ENCODE measurements at regions not wholly inside any gene's neighbourhood (a gene's known extent, or its start where the extent isn't known, plus 50 kb on each side); places are given as distances from the start of the nearest gene placed in this dataset.
"Not testable (repeated sequence)": the region's sequence is repeated elsewhere in the genome, so short reads cannot be mapped to it uniquely, and the experiment has no call there.

GRCh38 chr3:96466441-96466840 is 348.0 kb upstream of the EPHA6 start:
- H3K36me3 ChIP-seq, result no peaks in the 10 kb centered on the region
- no peaks in the 10 kb centered on the region for H3K27me3 ChIP-seq
- TF ChIP-seq CTCF (IDR thresholded peaks at IDR 0.05) (no peak), POLR2A (IDR thresholded peaks at IDR 0.05) (no peak)
- no peaks in the 10 kb centered on the region for H3K9me3 ChIP-seq
- no peaks in the 10 kb centered on the region for H3K4me1 ChIP-seq
- intact Hi-C loops (cut with DNase I), result no loop called here
- H3K4me3 ChIP-seq (replicated peaks in 1 of 3), result no peak overlapping the region
- 77 to 87% methylated on average over 4 of the region's 4 CpGs for WGBS, 2 donors
- H3K27ac ChIP-seq, result no peak overlapping the region
- no peak for DNase-seq

- Histone ChIP-seq H3K27me3 (no peaks in the 10 kb centered on the region), H3K4me3 (replicated peaks in 1 of 3) (no peak overlapping the region), H3K4me1 (no peaks in the 10 kb centered on the region), H3K9me3 (no peaks in the 10 kb centered on the region), H3K36me3 (no peaks in the 10 kb centered on the region), H3K27ac (no peak overlapping the region)
- 90 to 91% methylated on average over 8 of the region's 8 CpGs for WGBS, 2 donors
- intact Hi-C loops (cut with DNase I), result no loop called here
- DNase-seq, result no peak
- TF ChIP-seq POLR2A (IDR thresholded peaks at IDR 0.05) (no peak), CTCF (IDR thresholded peaks at IDR 0.05) (no peak)
Measured at GRCh38 chr3:96467639-96468038, 346.8 kb upstream of the EPHA6 start.

GRCh38 chr3:96478496-96478895 is 335.9 kb upstream of the EPHA6 start:
- Histone ChIP-seq H3K27ac (no peak overlapping the region), H3K9me3 (no peaks in the 10 kb centered on the region), H3K4me3 (replicated peaks in 1 of 3) (no peak overlapping the region), H3K27me3 (no peaks in the 10 kb centered on the region), H3K4me1 (no peaks in the 10 kb centered on the region), H3K36me3 (no peaks in the 10 kb centered on the region)
- intact Hi-C loops (cut with DNase I), result no loop called here
- TF ChIP-seq CTCF (IDR thresholded peaks at IDR 0.05), result no peak
- no peak for TF ChIP-seq POLR2A (IDR thresholded peaks at IDR 0.05)
- no peak for DNase-seq

GRCh38 chr3:96480881-96481280 is 333.5 kb upstream of the EPHA6 start:
- TF ChIP-seq CTCF (IDR thresholded peaks at IDR 0.05) (no peak), POLR2A (IDR thresholded peaks at IDR 0.05) (no peak)
- DNase-seq, result no peak
- intact Hi-C loops (cut with DNase I), result no loop called here
- Histone ChIP-seq H3K27ac (no peak overlapping the region), H3K4me1 (no peaks in the 10 kb centered on the region), H3K36me3 (no peaks in the 10 kb centered on the region), H3K4me3 (replicated peaks in 1 of 3) (no peak overlapping the region), H3K27me3 (no peaks in the 10 kb centered on the region), H3K9me3 (no peaks in the 10 kb centered on the region)
- 95 to 97% methylated on average over 18 of the region's 18 CpGs for WGBS, 2 donors

GRCh38 chr3:96483191-96483590 is 331.2 kb upstream of the EPHA6 start:
- intact Hi-C loops (cut with DNase I); H3K4me1 ChIP-seq; H3K27me3 ChIP-seq; DNase-seq; H3K36me3 ChIP-seq; H3K27ac ChIP-seq; H3K4me3 ChIP-seq (replicated peaks in 1 of 3); H3K9me3 ChIP-seq: not testable (repeated sequence)
- 86 to 91% methylated on average over 1 of the region's 1 CpG for WGBS, 2 donors

GRCh38 chr3:96483781-96484180 is 330.6 kb upstream of the EPHA6 start:
- intact Hi-C loops (cut with DNase I), result no loop called here
- Histone ChIP-seq H3K27ac (no peak overlapping the region), H3K36me3 (no peaks in the 10 kb centered on the region), H3K4me3 (replicated peaks in 1 of 3) (no peak overlapping the region), H3K27me3 (no peaks in the 10 kb centered on the region), H3K4me1 (no peaks in the 10 kb centered on the region), H3K9me3 (no peaks in the 10 kb centered on the region)
- no peak for TF ChIP-seq POLR2A (IDR thresholded peaks at IDR 0.05)
- no peak for TF ChIP-seq CTCF (IDR thresholded peaks at IDR 0.05)
- no peak for DNase-seq

Data from thyroid gland (tissue), 4 donors.